ENCODE measurements at regions not wholly inside any gene's neighbourhood (a gene's known extent, or its start where the extent isn't known, plus 50 kb on each side); places are given as distances from the start of the nearest gene placed in this dataset.

DNA sequence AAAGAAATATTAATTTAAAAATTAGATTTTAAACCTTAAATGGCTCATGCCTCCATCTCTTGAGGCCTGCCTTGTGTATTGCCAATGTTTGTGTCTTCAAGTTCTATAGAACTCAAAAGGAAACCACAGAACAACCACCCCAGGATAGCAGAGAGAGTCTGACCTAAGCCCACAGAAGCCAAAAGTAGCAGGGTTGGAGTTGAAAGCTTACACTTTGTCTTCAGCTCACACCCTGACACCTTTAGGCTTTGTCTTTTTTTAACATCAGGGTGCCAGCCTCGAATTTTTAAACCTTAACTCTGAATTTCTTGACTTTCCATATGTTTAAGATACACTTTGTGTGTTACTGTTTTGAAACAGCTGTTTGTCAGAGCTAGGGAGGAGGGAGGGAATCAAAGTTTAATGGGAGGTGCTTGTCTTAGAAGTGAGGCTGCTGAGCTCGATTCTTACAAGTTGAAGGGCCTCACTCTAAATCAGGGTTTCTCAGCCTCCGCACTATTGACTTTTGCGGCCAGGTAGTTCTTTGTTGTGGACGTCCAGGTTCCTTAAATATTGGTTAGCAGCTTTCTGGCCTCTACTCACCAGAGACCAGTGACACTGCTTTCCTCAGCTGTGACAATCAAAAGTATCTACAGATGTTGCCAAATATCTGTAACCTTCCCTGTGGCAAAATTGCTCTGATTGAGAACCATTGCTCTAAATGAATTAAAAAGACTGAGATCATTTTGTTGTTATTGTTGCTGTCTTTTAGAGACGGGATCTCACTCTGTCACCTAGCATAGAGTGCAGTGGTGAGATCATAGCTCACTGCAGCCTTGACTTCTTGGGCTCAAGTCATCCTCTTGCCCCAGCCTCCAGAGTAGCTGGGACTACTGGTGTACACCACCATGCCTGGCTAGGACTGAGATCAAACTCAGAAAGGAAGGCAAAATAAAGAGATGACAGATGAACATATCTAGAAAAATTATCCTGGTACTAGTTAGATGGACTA is 139.2 kb upstream of the EOMES start:
- TF ChIP-seq, protein P1, sequence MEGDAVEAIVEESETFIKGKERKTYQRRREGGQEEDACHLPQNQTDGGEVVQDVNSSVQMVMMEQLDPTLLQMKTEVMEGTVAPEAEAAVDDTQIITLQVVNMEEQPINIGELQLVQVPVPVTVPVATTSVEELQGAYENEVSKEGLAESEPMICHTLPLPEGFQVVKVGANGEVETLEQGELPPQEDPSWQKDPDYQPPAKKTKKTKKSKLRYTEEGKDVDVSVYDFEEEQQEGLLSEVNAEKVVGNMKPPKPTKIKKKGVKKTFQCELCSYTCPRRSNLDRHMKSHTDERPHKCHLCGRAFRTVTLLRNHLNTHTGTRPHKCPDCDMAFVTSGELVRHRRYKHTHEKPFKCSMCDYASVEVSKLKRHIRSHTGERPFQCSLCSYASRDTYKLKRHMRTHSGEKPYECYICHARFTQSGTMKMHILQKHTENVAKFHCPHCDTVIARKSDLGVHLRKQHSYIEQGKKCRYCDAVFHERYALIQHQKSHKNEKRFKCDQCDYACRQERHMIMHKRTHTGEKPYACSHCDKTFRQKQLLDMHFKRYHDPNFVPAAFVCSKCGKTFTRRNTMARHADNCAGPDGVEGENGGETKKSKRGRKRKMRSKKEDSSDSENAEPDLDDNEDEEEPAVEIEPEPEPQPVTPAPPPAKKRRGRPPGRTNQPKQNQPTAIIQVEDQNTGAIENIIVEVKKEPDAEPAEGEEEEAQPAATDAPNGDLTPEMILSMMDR (IDR thresholded peaks at IDR 0.05; ENCODE audit: poor library complexity, severe bottlenecking), result no peak
- TF ChIP-seq POLR2AphosphoS5 (IDR thresholded peaks at IDR 0.05) (no peak), EZH2 (IDR thresholded peaks at IDR 0.05; ENCODE audit: borderline replicate concordance, insufficient read depth, low read length, poor library complexity, severe bottlenecking) (no peak), SMC3 (conservative IDR thresholded peaks at IDR 0.05; ENCODE audit: poor library complexity) (no peak), TAF1 (IDR thresholded peaks at IDR 0.05; ENCODE audit: low read depth) (no peak), EP300 (conservative IDR thresholded peaks at IDR 0.05; ENCODE audit: poor library complexity, severe bottlenecking) (no peak), RAD21 (conservative IDR thresholded peaks at IDR 0.05) (no peak), MXI1 (conservative IDR thresholded peaks at IDR 0.05; ENCODE audit: poor library complexity, severe bottlenecking) (no peak)
- TF ChIP-seq, protein P2, sequence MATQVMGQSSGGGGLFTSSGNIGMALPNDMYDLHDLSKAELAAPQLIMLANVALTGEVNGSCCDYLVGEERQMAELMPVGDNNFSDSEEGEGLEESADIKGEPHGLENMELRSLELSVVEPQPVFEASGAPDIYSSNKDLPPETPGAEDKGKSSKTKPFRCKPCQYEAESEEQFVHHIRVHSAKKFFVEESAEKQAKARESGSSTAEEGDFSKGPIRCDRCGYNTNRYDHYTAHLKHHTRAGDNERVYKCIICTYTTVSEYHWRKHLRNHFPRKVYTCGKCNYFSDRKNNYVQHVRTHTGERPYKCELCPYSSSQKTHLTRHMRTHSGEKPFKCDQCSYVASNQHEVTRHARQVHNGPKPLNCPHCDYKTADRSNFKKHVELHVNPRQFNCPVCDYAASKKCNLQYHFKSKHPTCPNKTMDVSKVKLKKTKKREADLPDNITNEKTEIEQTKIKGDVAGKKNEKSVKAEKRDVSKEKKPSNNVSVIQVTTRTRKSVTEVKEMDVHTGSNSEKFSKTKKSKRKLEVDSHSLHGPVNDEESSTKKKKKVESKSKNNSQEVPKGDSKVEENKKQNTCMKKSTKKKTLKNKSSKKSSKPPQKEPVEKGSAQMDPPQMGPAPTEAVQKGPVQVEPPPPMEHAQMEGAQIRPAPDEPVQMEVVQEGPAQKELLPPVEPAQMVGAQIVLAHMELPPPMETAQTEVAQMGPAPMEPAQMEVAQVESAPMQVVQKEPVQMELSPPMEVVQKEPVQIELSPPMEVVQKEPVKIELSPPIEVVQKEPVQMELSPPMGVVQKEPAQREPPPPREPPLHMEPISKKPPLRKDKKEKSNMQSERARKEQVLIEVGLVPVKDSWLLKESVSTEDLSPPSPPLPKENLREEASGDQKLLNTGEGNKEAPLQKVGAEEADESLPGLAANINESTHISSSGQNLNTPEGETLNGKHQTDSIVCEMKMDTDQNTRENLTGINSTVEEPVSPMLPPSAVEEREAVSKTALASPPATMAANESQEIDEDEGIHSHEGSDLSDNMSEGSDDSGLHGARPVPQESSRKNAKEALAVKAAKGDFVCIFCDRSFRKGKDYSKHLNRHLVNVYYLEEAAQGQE (IDR thresholded peaks at IDR 0.05; ENCODE audit: borderline replicate concordance), result no peak
